Neural crest cell (in vitro differentiated cells): ENCODE measurements at regions not wholly inside any gene's neighbourhood (a gene's known extent, or its start where the extent isn't known, plus 50 kb on each side); places are given as distances from the start of the nearest gene placed in this dataset.

Experiments used
- DNase-seq: peaks from one replicate; pipeline ENCODE4 v3.0.0; 2021; ENCODE audit warnings: low read depth, mixed read lengths, low spot score
- H3K27ac Mint-ChIP-seq: one replicate; pipeline ENCODE4 v1.8.0; 2021; ENCODE audit warnings: mild to moderate bottlenecking, mixed read lengths; ENCODE audit not compliant: unreplicated experiment
- H3K27me3 Mint-ChIP-seq: 2 replicates; pipeline ENCODE4 v1.8.0; 2021; ENCODE audit warnings: low read depth, mild to moderate bottlenecking, mixed read lengths
- H3K36me3 Mint-ChIP-seq: 2 replicates; pipeline ENCODE4 v1.8.0; 2021; ENCODE audit warnings: low read depth, mild to moderate bottlenecking, mixed read lengths
- H3K4me1 Mint-ChIP-seq: 2 replicates; pipeline ENCODE4 v1.8.0; 2021; ENCODE audit warnings: mixed read lengths
- H3K4me3 Mint-ChIP-seq: one replicate; pipeline ENCODE4 v1.8.0; 2021; ENCODE audit warnings: mild to moderate bottlenecking, mixed read lengths
- H3K9me3 Mint-ChIP-seq: 2 replicates; pipeline ENCODE4 v1.8.0; 2021; ENCODE audit warnings: mixed read lengths
- TF ChIP-seq, protein P1 (sequence below): fragments of 200-600 bp; sonication (generic); conservative IDR thresholded peaks from 2 replicates; pipeline ENCODE4 v1.5.0; 2021; ENCODE audit warnings: antibody characterized with exemption, mild to moderate bottlenecking

DNA sequence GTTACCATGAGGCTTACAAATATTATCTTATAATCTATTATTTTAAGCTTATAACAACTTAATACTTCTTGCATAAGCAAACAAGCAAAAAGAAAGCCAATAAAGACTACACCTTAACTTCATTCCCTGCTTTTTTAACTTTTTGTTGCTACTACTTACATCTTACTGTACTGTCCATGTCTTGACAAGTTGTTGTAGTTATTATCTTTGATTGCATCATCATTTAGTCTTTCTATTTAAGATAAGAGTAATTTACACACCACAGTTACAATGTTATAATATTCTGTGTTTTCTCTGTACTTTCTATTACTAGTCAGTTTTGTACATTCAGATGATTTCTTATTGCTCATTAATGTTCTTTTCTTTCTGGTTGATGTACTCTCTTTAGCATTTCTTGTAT lies 346.6 kb downstream of the SMARCA1 start:
- TF ChIP-seq, protein P1, sequence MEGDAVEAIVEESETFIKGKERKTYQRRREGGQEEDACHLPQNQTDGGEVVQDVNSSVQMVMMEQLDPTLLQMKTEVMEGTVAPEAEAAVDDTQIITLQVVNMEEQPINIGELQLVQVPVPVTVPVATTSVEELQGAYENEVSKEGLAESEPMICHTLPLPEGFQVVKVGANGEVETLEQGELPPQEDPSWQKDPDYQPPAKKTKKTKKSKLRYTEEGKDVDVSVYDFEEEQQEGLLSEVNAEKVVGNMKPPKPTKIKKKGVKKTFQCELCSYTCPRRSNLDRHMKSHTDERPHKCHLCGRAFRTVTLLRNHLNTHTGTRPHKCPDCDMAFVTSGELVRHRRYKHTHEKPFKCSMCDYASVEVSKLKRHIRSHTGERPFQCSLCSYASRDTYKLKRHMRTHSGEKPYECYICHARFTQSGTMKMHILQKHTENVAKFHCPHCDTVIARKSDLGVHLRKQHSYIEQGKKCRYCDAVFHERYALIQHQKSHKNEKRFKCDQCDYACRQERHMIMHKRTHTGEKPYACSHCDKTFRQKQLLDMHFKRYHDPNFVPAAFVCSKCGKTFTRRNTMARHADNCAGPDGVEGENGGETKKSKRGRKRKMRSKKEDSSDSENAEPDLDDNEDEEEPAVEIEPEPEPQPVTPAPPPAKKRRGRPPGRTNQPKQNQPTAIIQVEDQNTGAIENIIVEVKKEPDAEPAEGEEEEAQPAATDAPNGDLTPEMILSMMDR = no peak
- no peaks in the 10 kb centered on the region for H3K27me3 Mint-ChIP-seq

GRCh38 chrX:129161108-129161507 lies 362.2 kb downstream of the SMARCA1 start:
- Mint-ChIP-seq H3K9me3 (peaks cover 9% of the 10 kb centered on the region), H3K4me1 (no peaks in the 10 kb centered on the region), H3K27ac (no peak overlapping the region), H3K27me3 (no peaks in the 10 kb centered on the region), H3K4me3 (no peak overlapping the region), H3K36me3 (peaks cover 11% of the 10 kb centered on the region)
- TF ChIP-seq, protein P1 = peak; percentile 25
- no peak for DNase-seq

More for the DNA sequence above, 346.6 kb downstream of the SMARCA1 start:
- no peak overlapping the region for H3K4me3 Mint-ChIP-seq
- no peak for DNase-seq
- H3K4me1 Mint-ChIP-seq = no peaks in the 10 kb centered on the region
- H3K9me3 Mint-ChIP-seq = peaks cover 20% of the 10 kb centered on the region
- no peak overlapping the region for H3K27ac Mint-ChIP-seq
- peaks cover 49% of the 10 kb centered on the region for H3K36me3 Mint-ChIP-seq

- no peaks in the 10 kb centered on the region for H3K27me3 Mint-ChIP-seq
- H3K27ac Mint-ChIP-seq = no peak overlapping the region
- peaks cover 13% of the 10 kb centered on the region for H3K4me1 Mint-ChIP-seq
- no peak for DNase-seq
- H3K9me3 Mint-ChIP-seq = peaks cover 9% of the 10 kb centered on the region
- H3K4me3 Mint-ChIP-seq = no peak overlapping the region
- peaks cover 11% of the 10 kb centered on the region for H3K36me3 Mint-ChIP-seq
- TF ChIP-seq, protein P1 = peak; percentile 22
Observed at GRCh38 chrX:129158505-129158904, 364.8 kb downstream of the SMARCA1 start.

GRCh38 chrX:129145840-129146272 lies 377.4 kb downstream of the SMARCA1 start:
- DNase-seq = no peak
- Mint-ChIP-seq H3K9me3 (no peaks in the 10 kb centered on the region), H3K4me1 (peaks cover 9% of the 10 kb centered on the region), H3K27me3 (no peaks in the 10 kb centered on the region), H3K27ac (no peak overlapping the region), H3K36me3 (no peaks in the 10 kb centered on the region), H3K4me3 (no peak overlapping the region)
- TF ChIP-seq, protein P1 = no peak

GRCh38 chrX:129145385-129145784 lies 377.9 kb downstream of the SMARCA1 start:
- Mint-ChIP-seq H3K27ac (no peak overlapping the region), H3K27me3 (no peaks in the 10 kb centered on the region), H3K36me3 (no peaks in the 10 kb centered on the region), H3K4me3 (no peak overlapping the region), H3K4me1 (peaks cover 9% of the 10 kb centered on the region), H3K9me3 (no peaks in the 10 kb centered on the region)
- no peak for DNase-seq
- TF ChIP-seq, protein P1 = no peak
